IMR-90 (cell line): ENCODE measurements at regions not wholly inside any gene's neighbourhood (a gene's known extent, or its start where the extent isn't known, plus 50 kb on each side); places are given as distances from the start of the nearest gene placed in this dataset.

Source experiments
- ATAC-seq: fragments of 200-7000 bp; cut with Tn5 transposase; 2 replicates; pipeline ENCODE4 v1.9.1; 2020; ENCODE audit warnings: low read depth, mild to moderate bottlenecking, moderate library complexity
- BruUV-seq: library from RNA; stranded (reverse); fragments of 400-500 nt; replicated peaks from 2 replicates; lab custom pipeline; 2021; lab: Mats Ljungman, UMichigan
- CTCF ChIA-PET: fragments of 300-600 bp; formaldehyde crosslinking; extraction: SDS; loops from one replicate; lab custom pipeline; 2021; ENCODE audit warnings: antibody characterized with exemption; lab: Yijun Ruan, JAX
- POLR2A ChIA-PET: fragments of 300-600 bp; sonication (Branson Sonifier 250); formaldehyde crosslinking; loops from one replicate; lab custom pipeline; 2022; ENCODE audit warnings: antibody characterized with exemption; ENCODE audit not compliant: unreplicated experiment; lab: Charles Lee
- DNase-seq: peaks from one replicate; pipeline ENCODE4 v3.0.0; 2013
- H2AFZ ChIP-seq: replicated peaks from 2 replicates; pipeline ENCODE3; 2013; ENCODE audit warnings: low read length, mild to moderate bottlenecking; ENCODE audit not compliant: poor library complexity
- H2AK5ac ChIP-seq: 2 replicates; pipeline ENCODE4 v1.6.1; 2013; ENCODE audit warnings: low read depth, low read length, inconsistent platforms
- H2AK9ac ChIP-seq: replicated peaks from 2 replicates; pipeline ENCODE3; 2013; ENCODE audit warnings: mild to moderate bottlenecking, low read depth, low read length, moderate library complexity; ENCODE audit not compliant: poor library complexity
- H2BK120ac ChIP-seq: 2 replicates; pipeline ENCODE4 v1.6.1; 2013; ENCODE audit warnings: low read depth, low read length, inconsistent platforms
- H2BK15ac ChIP-seq: 3 replicates; pipeline ENCODE4 v1.6.1; 2013; ENCODE audit warnings: low read depth, low read length, inconsistent platforms
- H2BK20ac ChIP-seq: 2 replicates; pipeline ENCODE4 v1.6.1; 2013; ENCODE audit warnings: low read depth, mild to moderate bottlenecking, inconsistent platforms, low read length, moderate library complexity
- H2BK5ac ChIP-seq: 2 replicates; pipeline ENCODE4 v1.6.1; 2013; ENCODE audit warnings: mild to moderate bottlenecking, low read depth, low read length, inconsistent platforms; ENCODE audit not compliant: poor library complexity, severe bottlenecking
- H3K14ac ChIP-seq: replicated peaks from 2 replicates; pipeline ENCODE4 v1.6.1; 2013; ENCODE audit warnings: low read depth, low read length, inconsistent platforms
- H3K18ac ChIP-seq: 2 replicates; pipeline ENCODE4 v1.6.1; 2013; ENCODE audit warnings: low read depth, low read length, control low read depth
- H3K23ac ChIP-seq: 2 replicates; pipeline ENCODE4 v1.6.1; 2013; ENCODE audit warnings: low read depth, low read length, inconsistent platforms
- H3K27ac ChIP-seq: 2 replicates; pipeline ENCODE4 v1.5.1; 2013; ENCODE audit warnings: mild to moderate bottlenecking, control low read depth, low read length; ENCODE audit not compliant: insufficient read depth
- H3K27me3 ChIP-seq: 2 replicates; pipeline ENCODE4 v1.6.1; 2013; ENCODE audit warnings: low read length; ENCODE audit not compliant: control insufficient read depth, insufficient read depth
- H3K36me3 ChIP-seq: 2 replicates; pipeline ENCODE4 v1.6.1; 2013; ENCODE audit warnings: low read length, mixed read lengths; ENCODE audit not compliant: control insufficient read depth, insufficient read depth
- H3K4ac ChIP-seq: 2 replicates; pipeline ENCODE4 v1.6.1; 2013; ENCODE audit warnings: low read depth, low read length, inconsistent platforms
- H3K4me1 ChIP-seq: 2 replicates; pipeline ENCODE4 v1.6.1; 2013; ENCODE audit warnings: low read length, mixed read lengths; ENCODE audit not compliant: control insufficient read depth, insufficient read depth
- H3K4me2 ChIP-seq: 2 replicates; pipeline ENCODE4 v1.6.1; 2013; ENCODE audit warnings: low read depth, mild to moderate bottlenecking, control low read depth, low read length, moderate library complexity
- H3K4me3 ChIP-seq: 2 replicates; pipeline ENCODE4 v1.5.1; 2013; ENCODE audit warnings: low read depth, mild to moderate bottlenecking, control low read depth, low read length, moderate library complexity; ENCODE audit not compliant: insufficient read depth
- H3K56ac ChIP-seq: 2 replicates; pipeline ENCODE4 v1.6.1; 2013; ENCODE audit warnings: low read length, inconsistent platforms; ENCODE audit not compliant: insufficient read depth; ENCODE audit errors: extremely low read depth
- H3K79me1 ChIP-seq, 2 experiments: 2 replicates each; pipeline ENCODE4 v1.6.1; 2013; ENCODE audit warnings: low read length in 2 of 2, inconsistent platforms in 1 of 2, low read depth in 1 of 2
- H3K9ac ChIP-seq: 2 replicates; pipeline ENCODE4 v1.6.1; 2013; ENCODE audit warnings: low read depth, low read length, control low read depth
- H3K9me1 ChIP-seq: 2 replicates; pipeline ENCODE4 v1.6.1; 2013; ENCODE audit warnings: low read length, inconsistent platforms; ENCODE audit not compliant: insufficient read depth
- H3K9me3 ChIP-seq: 2 replicates; pipeline ENCODE4 v1.6.1; 2013; ENCODE audit warnings: low read length; ENCODE audit not compliant: control insufficient read depth, insufficient read depth
- H4K20me1 ChIP-seq: 2 replicates; pipeline ENCODE4 v1.6.1; 2013; ENCODE audit warnings: low read length, inconsistent platforms; ENCODE audit not compliant: insufficient read depth
- H4K5ac ChIP-seq: 2 replicates; pipeline ENCODE4 v1.6.1; 2013; ENCODE audit warnings: mild to moderate bottlenecking, low read depth, low read length, control low read depth
- H4K8ac ChIP-seq, 2 experiments: 2 replicates each; pipeline ENCODE4 v1.6.1; 2013; ENCODE audit warnings: low read depth in 2 of 2, low read length in 2 of 2, control low read depth in 1 of 2, inconsistent platforms in 1 of 2
- H4K91ac ChIP-seq: 2 replicates; pipeline ENCODE4 v1.6.1; 2013; ENCODE audit warnings: low read depth, low read length, inconsistent platforms; ENCODE audit not compliant: insufficient read depth
- FOS ChIP-seq: fragments of 150-350 bp; IDR thresholded peaks from 2 replicates; pipeline ENCODE4 v1.6.1; 2016; ENCODE audit warnings: low read depth, low read length
- MAFK ChIP-seq: IDR thresholded peaks from 2 replicates; pipeline ENCODE4 v1.6.1; 2012; ENCODE audit warnings: low read depth, low read length, improper control_type of control experiment
- MAZ ChIP-seq: IDR thresholded peaks from 2 replicates; pipeline ENCODE4 v1.6.1; 2012; ENCODE audit warnings: low read depth, mild to moderate bottlenecking, low read length, improper control_type of control experiment, moderate library complexity, borderline replicate concordance
- SMC3 ChIP-seq: fragments of 150-350 bp; IDR thresholded peaks from 2 replicates; pipeline ENCODE4 v1.6.1; 2016; ENCODE audit warnings: low read depth, mild to moderate bottlenecking, antibody characterized with exemption, low read length, moderate library complexity
- WGBS, 2 experiments: methylation state at CpG; one replicate each; pipeline versions ENCODE4 v1.1.5 to v1.1.7; 2013; ENCODE audit warnings: missing lambda C conversion rate in 2 of 2; ENCODE audit not compliant: insufficient read length in 1 of 2; ENCODE audit errors: extremely low coverage in 2 of 2; 5-methylcytosine and 5-hydroxymethylcytosine counted together
- dilution Hi-C: fragments of 300-500 bp; cut with HindIII; formaldehyde crosslinking; loops from one replicate; pipeline ENCODE4 v1.14.3; 2018; ENCODE audit warnings: low sequenced_read_pairs; ENCODE audit not compliant: unreplicated experiment
- in situ Hi-C: fragments of 300-500 bp; cut with MboI; formaldehyde crosslinking; loops from 3 replicates; pipeline ENCODE4 v1.14.3; 2019; ENCODE audit warnings: low sequenced_read_pairs, inconsistent platforms, mixed read lengths
- intact Hi-C: fragments of 100-400 bp; cut with micrococcal nuclease; formaldehyde crosslinking; loops from 2 replicates; pipeline ENCODE4 v1.10.0; 2022
- TF ChIP-seq, protein P1 (sequence below): conservative IDR thresholded peaks from 2 replicates; pipeline ENCODE4 v1.5.1; 2012; ENCODE audit warnings: mild to moderate bottlenecking, low read depth, low read length, improper control_type of control experiment
- TF ChIP-seq, protein P2 (sequence below): fragments of 150-350 bp; IDR thresholded peaks from 2 replicates; pipeline ENCODE4 v1.6.1; 2016; ENCODE audit warnings: low read depth, mild to moderate bottlenecking, low read length, moderate library complexity, borderline replicate concordance

DNA sequence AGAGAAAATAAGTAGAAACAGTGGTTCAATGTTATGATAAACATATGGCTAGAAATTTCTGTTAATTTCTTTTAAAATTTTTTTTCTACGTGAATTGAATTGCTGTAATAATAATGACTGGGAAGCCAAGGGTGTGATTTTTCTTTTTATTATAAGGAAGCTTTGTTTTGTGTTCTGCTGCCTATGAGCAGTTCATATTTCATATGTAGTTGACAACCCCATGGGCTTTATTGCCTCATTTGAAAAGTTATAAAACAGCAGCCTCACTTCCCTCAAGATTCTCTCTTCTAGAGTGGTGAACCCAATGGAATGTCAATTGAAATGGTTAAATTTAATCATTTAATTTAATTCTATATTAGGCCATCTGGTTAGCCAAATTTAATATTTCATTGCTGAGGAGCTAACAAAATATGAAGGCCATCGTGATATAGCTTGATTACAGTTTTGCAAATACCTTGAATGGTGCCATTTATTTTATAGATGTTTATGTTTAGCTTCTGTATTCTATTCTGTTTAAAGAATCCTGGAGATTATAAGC lies 72.6 kb upstream of the DOCK10 start:
- H3K79me1 ChIP-seq, result no peaks in the 10 kb centered on the region
- no peak for TF ChIP-seq MAFK
- no peak for TF ChIP-seq FOS
- TF ChIP-seq MAZ, result no peak
- TF ChIP-seq, protein P1, sequence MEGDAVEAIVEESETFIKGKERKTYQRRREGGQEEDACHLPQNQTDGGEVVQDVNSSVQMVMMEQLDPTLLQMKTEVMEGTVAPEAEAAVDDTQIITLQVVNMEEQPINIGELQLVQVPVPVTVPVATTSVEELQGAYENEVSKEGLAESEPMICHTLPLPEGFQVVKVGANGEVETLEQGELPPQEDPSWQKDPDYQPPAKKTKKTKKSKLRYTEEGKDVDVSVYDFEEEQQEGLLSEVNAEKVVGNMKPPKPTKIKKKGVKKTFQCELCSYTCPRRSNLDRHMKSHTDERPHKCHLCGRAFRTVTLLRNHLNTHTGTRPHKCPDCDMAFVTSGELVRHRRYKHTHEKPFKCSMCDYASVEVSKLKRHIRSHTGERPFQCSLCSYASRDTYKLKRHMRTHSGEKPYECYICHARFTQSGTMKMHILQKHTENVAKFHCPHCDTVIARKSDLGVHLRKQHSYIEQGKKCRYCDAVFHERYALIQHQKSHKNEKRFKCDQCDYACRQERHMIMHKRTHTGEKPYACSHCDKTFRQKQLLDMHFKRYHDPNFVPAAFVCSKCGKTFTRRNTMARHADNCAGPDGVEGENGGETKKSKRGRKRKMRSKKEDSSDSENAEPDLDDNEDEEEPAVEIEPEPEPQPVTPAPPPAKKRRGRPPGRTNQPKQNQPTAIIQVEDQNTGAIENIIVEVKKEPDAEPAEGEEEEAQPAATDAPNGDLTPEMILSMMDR, result no peak
- no peak for TF ChIP-seq SMC3
- TF ChIP-seq, protein P2, sequence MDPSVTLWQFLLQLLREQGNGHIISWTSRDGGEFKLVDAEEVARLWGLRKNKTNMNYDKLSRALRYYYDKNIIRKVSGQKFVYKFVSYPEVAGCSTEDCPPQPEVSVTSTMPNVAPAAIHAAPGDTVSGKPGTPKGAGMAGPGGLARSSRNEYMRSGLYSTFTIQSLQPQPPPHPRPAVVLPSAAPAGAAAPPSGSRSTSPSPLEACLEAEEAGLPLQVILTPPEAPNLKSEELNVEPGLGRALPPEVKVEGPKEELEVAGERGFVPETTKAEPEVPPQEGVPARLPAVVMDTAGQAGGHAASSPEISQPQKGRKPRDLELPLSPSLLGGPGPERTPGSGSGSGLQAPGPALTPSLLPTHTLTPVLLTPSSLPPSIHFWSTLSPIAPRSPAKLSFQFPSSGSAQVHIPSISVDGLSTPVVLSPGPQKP, result no peak
- H3K4me3 ChIP-seq, result no peak overlapping the region
- no peak overlapping the region for H4K8ac ChIP-seq
- H4K5ac ChIP-seq, result no peak overlapping the region
- ATAC-seq (no peak), DNase-seq (no peak)
- no peak overlapping the region for H2AFZ ChIP-seq
- WGBS, 2 experiments, result no CpG with 5 or more reads among the region's 2 CpGs
- no peak overlapping the region for H2BK120ac ChIP-seq
- H3K9ac ChIP-seq, result no peak overlapping the region
- no peak overlapping the region for H3K56ac ChIP-seq
- H3K23ac ChIP-seq, result no peak overlapping the region
- H3K18ac ChIP-seq, result no peak overlapping the region
- CTCF ChIA-PET, result interaction anchor here (1.0 to 1.2 kb wide), 3 partner anchors 58 to 1923 kb away, joined by 3 read pairs; no protein-coding TSS in a partner anchor
- no peaks in the 10 kb centered on the region for H3K36me3 ChIP-seq
- no peak overlapping the region for H3K4ac ChIP-seq
- H2BK20ac ChIP-seq, result no peak overlapping the region
- no TSS peak for BruUV-seq
- peaks cover 3% of the 10 kb centered on the region; the same call in 1 of the 2 replicates for H3K4me1 ChIP-seq
- no peaks in the 10 kb centered on the region for H3K9me3 ChIP-seq
- POLR2A ChIA-PET, result no interaction called here
- H3K9me1 ChIP-seq, result no peaks in the 10 kb centered on the region
- in situ Hi-C loops, result loop anchor here (5.0 to 25.0 kb wide), 2 partner anchors 532 to 1672 kb away; partner anchors contain the start of gene IRS1
- H3K27ac ChIP-seq, result no peak overlapping the region
- H3K14ac ChIP-seq, result no peak overlapping the region
- H3K4me2 ChIP-seq, result no peak overlapping the region
- no peaks in the 10 kb centered on the region for H3K27me3 ChIP-seq
- H2BK15ac ChIP-seq, result no peak overlapping the region
- H2BK5ac ChIP-seq, result no peak overlapping the region
- no peak overlapping the region for H2AK5ac ChIP-seq
- dilution Hi-C loops, result no loop called here
- no peak overlapping the region for H4K91ac ChIP-seq
- H2AK9ac ChIP-seq, result no peak overlapping the region
- no peaks in the 10 kb centered on the region for H4K20me1 ChIP-seq
- intact Hi-C loops, result no loop called here
